ENCODE measurements at regions not wholly inside any gene's neighbourhood (a gene's known extent, or its start where the extent isn't known, plus 50 kb on each side); places are given as distances from the start of the nearest gene placed in this dataset.
"Not testable (repeated sequence)": the region's sequence is repeated elsewhere in the genome, so short reads cannot be mapped to it uniquely, and the experiment has no call there.

DNA sequence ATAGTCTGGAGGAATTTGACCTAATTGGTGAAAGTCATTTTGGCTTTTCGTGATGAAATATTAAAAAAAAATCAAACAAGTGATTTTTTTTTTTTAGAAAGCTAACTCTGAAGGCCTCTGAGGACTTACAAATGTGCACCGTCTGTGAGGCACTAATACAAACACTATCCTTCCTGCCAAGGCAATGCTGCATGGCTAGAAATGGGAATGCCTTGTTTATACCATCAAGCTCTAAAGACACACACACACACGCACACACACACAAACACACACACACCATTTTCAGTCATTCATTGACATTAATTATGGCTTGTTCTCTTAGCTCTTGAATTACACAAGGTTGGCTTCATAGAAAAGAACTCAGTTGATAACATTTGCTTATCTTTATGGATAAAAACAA lies 1242.0 kb upstream of the ACVR2A start:
- Mint-ChIP-seq H3K9me3 (peaks cover 5% of the 10 kb centered on the region), H3K27ac (no peak overlapping the region), H3K4me1 (no peaks in the 10 kb centered on the region), H3K27me3 (no peaks in the 10 kb centered on the region), H3K4me3 (no peak overlapping the region), H3K36me3 (no peaks in the 10 kb centered on the region)

DNA sequence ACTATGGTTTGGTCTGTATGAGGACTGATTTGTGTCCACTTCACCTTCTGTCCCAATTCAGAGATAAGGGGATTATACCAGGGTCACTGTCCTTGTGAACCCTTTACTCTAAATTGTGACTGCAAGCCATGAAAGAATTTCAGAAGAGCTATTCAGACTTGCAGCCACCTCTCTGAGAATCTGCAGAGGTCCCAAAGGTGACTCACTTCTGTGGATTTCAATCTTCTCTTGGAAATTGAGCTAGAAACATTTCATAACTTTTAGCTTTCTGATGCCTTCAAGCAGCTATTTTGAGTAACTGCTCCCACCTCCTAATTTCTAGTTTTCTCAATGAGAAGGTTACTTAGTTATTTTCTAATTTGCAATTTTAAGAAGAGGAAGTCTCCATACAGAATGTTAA lies 1242.4 kb upstream of the ACVR2A start:
- Mint-ChIP-seq H3K4me3 (no peak overlapping the region), H3K4me1 (no peaks in the 10 kb centered on the region)

DNA sequence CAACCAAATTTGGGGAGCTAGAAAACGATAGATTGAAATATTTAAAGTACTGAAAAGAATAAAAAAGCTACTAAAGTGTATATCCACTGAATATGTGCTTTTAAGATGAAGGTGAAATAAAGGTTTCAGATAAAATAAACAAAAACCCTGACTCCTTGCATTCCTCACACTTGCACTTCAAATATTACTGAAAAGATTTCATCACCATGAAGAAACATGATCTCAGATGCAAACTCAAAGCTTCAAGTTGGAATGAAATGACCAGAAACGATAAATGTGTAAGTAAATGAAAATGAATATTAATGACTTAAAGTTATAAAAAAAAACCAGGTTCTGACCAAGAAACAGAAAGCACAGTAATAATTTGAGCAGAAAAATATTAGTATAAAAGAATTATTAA lies 1246.0 kb upstream of the ACVR2A start:
- Mint-ChIP-seq H3K27ac (no peak overlapping the region), H3K27me3 (no peaks in the 10 kb centered on the region), H3K4me1 (no peaks in the 10 kb centered on the region), H3K36me3 (no peaks in the 10 kb centered on the region), H3K9me3 (no peaks in the 10 kb centered on the region), H3K4me3 (no peak overlapping the region)

More for the DNA sequence above, 1242.4 kb upstream of the ACVR2A start:
- Mint-ChIP-seq H3K36me3 (no peaks in the 10 kb centered on the region), H3K27ac (no peak overlapping the region), H3K27me3 (no peaks in the 10 kb centered on the region), H3K9me3 (peaks cover 5% of the 10 kb centered on the region)

DNA sequence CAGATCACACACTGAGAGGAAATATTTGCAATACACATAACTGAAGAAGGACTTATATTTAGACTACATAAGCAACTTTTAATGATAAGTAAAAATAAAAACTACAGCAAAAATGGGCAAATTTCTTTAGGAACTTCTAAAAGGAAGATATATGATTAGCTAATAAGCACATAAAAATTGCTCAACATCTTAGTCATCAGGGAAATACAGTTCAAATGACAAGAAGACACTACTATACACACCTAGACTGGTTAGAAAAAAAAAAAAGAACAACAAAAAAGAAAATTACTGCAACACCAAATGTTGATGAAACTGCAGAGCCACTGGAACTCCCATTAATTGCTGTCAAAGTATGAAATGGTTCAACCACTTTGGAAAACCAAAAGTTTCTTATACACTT lies 1247.5 kb upstream of the ACVR2A start:
- Mint-ChIP-seq H3K4me3 (no peak overlapping the region), H3K27ac (no peak overlapping the region), H3K36me3 (no peaks in the 10 kb centered on the region), H3K9me3 (no peaks in the 10 kb centered on the region), H3K27me3 (no peaks in the 10 kb centered on the region), H3K4me1 (no peaks in the 10 kb centered on the region)

DNA sequence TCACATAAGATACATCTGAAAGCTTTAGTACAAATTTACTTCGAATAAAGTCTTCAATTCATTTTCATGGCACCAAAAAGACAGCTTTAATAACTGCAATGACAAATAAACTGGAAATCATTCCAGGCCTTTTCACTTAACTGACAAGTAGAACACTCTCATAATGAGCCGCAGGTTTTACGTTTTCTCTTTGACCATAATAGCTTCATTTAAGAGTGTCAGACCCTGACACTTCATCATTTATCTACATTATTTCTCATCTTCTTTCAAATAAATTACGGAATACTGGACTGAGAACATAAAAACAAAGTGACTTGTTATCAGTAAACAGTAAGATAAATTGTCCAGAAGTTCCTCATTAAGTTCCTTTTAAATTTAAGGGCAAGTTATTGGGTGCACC lies 1252.9 kb upstream of the ACVR2A start:
- Mint-ChIP-seq H3K36me3 (no peaks in the 10 kb centered on the region), H3K27ac (no peak overlapping the region), H3K4me3 (no peak overlapping the region), H3K27me3 (no peaks in the 10 kb centered on the region), H3K9me3 (no peaks in the 10 kb centered on the region), H3K4me1 (no peaks in the 10 kb centered on the region)

DNA sequence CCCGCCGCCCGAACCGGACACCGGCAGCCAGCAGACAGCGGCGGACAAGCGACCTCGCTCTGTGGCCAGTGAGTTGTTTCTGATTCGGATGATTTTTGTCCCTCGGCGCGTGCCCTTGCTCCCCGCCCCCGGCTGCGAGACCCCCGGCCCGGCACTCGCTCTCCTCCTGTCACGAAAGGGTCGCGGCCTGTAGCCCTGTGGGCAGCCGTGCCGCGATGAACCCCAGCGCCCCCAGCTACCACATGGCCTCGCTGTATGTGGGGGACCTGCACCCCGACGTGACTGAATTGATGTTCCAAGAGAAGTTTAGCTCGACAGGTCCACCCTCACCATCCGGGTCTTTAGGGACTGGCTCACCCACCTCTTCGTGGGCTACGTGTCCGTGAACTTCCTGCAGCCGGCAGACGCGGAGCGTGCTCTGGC lies 1257.5 kb upstream of the ACVR2A start:
- H3K27ac Mint-ChIP-seq, result no peak overlapping the region
- no peaks in the 10 kb centered on the region for H3K4me1 Mint-ChIP-seq
- H3K27me3 Mint-ChIP-seq, result no peaks in the 10 kb centered on the region
- no peaks in the 10 kb centered on the region for H3K9me3 Mint-ChIP-seq
- H3K4me3 Mint-ChIP-seq, result no peak overlapping the region
- no peaks in the 10 kb centered on the region for H3K36me3 Mint-ChIP-seq

DNA sequence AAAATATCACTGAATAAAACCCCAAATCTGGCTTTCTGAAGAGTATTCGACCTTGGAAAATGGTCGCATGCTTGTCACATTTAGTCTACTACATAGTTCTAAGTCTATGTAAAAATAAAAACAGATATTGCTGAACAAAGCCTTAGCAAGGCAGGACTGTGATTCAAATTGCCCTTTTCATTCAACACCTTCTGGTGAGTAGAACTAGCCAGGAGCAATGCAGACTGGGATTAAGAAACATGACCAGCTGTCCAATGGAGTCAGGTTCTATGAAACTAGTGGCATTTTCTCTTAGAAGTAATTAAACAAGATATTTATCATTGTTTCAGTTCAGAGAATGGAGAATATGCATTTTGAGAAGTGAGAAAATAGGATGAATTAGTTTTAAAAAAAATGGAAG lies 1260.5 kb upstream of the ACVR2A start:
- no peak overlapping the region for H3K4me3 Mint-ChIP-seq
- no peak overlapping the region for H3K27ac Mint-ChIP-seq
- H3K9me3 Mint-ChIP-seq, result no peaks in the 10 kb centered on the region
- H3K27me3 Mint-ChIP-seq, result no peaks in the 10 kb centered on the region
- no peaks in the 10 kb centered on the region for H3K4me1 Mint-ChIP-seq
- no peaks in the 10 kb centered on the region for H3K36me3 Mint-ChIP-seq

DNA sequence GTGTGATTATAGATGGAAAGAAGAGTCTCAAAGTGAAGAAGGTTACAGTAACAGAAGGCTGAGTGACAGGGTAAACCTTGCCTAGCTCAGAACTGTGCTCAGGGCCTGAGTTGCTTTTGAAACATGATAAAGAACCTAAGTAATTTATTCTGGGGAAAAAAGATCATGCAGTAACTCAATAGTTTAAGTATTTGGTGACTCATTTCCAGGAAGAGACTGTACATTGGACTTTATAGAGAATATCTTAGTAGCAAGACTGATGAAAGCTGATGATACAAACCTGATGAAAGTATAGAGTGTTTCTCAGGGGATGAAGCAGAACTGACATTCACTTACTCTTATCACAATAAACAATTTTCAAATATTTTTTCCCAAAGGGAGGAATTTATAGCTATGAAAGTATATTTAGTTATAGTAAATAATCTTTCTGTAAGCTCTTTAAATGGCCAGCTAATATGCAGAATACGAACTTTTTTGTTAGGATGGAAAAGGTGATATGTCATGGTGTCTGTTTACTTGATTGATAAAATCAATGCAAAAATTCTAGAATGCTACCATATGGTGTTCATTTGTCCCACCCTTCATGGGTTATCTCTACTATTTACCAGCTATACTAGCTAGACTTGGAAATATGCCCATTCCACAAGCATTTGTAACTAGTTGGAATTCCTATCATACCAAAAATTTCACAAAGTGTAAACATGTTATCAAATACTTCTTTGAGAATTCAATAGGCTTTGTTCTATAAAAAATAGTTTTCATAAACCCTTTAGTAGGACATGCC lies 1265.5 kb upstream of the ACVR2A start:
- Mint-ChIP-seq H3K36me3 (no peaks in the 10 kb centered on the region), H3K27ac (no peak overlapping the region), H3K4me3 (no peak overlapping the region), H3K4me1 (no peaks in the 10 kb centered on the region), H3K27me3 (no peaks in the 10 kb centered on the region), H3K9me3 (no peaks in the 10 kb centered on the region)

DNA sequence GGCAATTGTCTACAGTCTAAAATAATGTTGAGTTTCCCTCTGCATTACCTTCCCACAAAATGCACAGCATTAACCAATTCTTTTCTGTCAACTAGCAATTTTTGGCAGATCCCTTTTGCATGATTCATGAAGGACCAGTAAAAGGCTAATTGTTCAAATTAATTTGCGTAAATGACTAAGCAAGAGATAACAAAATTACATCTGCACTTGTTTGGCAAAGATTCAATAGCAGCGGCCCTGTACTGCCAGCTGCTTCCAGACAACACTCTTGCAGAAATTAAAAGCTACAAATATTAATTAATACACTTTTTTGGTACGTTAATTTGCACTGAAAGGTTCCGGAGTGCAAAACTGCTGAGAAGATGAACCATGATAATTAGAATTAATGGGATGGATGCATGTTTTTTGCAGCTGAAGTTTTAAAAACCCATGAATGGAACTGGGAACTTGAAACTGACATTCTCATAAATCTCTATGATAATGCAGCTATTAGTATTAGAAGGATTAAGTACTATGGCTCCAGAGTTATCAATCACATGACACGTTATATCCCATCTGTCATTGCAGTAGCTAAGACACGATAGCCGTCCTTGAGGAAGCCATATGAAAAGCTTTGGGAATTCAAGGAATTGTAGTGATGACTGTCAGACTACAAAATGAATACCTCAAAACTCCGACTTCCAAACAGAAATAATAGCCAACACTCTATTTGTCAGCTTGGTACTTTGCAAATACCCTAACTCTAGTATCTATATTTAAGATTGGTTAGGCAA lies 1268.3 kb upstream of the ACVR2A start:
- Mint-ChIP-seq H3K4me1 (no peaks in the 10 kb centered on the region), H3K27me3 (no peaks in the 10 kb centered on the region), H3K9me3 (no peaks in the 10 kb centered on the region), H3K36me3 (no peaks in the 10 kb centered on the region), H3K27ac (no peak overlapping the region), H3K4me3 (no peak overlapping the region)

DNA sequence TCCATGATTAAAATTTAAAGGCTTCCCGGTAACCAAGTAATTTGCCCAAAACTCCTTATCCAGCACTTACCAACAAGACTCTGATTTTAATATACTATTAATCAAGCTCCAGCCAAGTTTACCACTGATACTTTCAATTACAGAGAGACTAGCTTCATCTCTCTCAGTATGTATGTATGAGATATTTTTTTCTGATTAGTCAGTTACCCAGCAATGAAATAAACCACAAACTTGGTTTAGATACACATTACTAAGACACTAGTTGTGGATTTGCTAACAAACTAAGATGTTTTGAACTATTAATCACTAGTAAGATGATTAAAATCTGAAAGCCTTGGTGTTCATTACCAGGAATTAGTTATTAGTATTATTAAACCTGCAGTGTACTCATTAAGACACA lies 1272.2 kb upstream of the ACVR2A start:
- Mint-ChIP-seq H3K9me3 (no peaks in the 10 kb centered on the region), H3K27ac (no peak overlapping the region), H3K36me3 (no peaks in the 10 kb centered on the region), H3K4me3 (no peak overlapping the region), H3K4me1 (no peaks in the 10 kb centered on the region), H3K27me3 (no peaks in the 10 kb centered on the region)

DNA sequence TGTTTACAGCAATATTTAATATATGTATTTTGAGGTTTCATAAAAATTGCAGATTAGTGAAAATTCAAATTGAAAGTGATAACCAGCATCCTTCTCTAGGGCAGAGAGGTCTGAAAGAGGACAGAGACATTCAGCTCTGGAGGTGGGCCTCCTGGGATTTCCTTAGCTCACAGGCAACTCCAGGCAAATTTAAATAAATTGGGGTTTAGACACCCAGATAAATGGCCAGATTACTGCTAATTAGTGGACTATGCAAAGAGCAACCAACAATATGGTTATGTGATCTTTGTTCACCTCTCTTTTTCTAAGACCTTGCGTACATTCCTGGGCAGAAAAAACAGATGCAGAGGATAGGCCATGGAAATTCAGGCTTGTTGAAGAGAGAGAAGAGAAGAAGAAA lies 1282.8 kb upstream of the ACVR2A start:
- Mint-ChIP-seq H3K4me3 (no peak overlapping the region), H3K4me1 (no peaks in the 10 kb centered on the region), H3K27me3 (no peaks in the 10 kb centered on the region), H3K36me3 (no peaks in the 10 kb centered on the region), H3K9me3 (peaks cover 5% of the 10 kb centered on the region), H3K27ac (no peak overlapping the region)

DNA sequence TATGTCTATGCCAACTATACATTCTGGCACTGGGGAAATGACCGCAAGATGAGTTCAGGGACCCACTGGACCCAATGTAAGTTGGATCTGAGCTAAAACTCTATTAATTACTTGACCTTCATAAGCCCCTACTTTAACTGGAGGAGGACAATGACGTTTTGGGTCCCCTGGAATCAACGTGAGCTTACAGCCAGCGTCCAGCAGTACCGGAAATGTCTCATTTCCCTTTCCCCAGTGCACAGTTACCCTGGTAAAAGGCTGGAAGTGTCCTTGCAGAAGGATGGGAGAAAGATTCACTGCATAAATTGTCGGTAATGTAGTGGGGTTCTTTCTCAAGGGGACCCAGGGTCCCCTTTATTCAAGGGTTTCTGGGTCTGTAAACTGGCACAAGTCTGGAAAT lies 1297.6 kb upstream of the ACVR2A start:
- no peak overlapping the region for H3K4me3 Mint-ChIP-seq
- H3K27me3 Mint-ChIP-seq, result no peaks in the 10 kb centered on the region
- no peaks in the 10 kb centered on the region for H3K4me1 Mint-ChIP-seq
- H3K36me3 Mint-ChIP-seq, result no peaks in the 10 kb centered on the region
- peaks cover 5% of the 10 kb centered on the region for H3K9me3 Mint-ChIP-seq
- H3K27ac Mint-ChIP-seq, result no peak overlapping the region

DNA sequence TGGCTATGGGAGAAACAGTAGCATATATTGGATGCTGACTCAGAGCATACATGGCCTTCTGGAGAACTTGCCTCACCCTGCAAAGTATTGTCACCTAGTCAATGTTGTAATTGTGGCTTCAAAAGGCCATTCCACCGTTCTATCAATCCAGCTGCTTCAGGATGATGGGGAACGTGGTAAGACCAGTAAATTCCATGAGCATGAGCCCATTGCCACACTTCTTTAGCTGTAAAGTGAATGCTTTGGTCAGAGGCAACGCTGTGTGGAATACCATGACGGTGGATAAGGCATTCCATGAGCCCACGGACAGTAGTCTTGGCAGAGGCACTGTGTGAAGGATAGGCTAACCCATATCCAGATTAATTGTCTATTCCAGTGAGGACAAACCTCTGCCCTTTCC lies 1300.1 kb upstream of the ACVR2A start:
- H3K4me3 Mint-ChIP-seq, result no peak overlapping the region
- H3K9me3 Mint-ChIP-seq, result peaks cover 5% of the 10 kb centered on the region
- H3K36me3 Mint-ChIP-seq, result no peaks in the 10 kb centered on the region
- no peaks in the 10 kb centered on the region for H3K4me1 Mint-ChIP-seq
- H3K27me3 Mint-ChIP-seq, result no peaks in the 10 kb centered on the region
- H3K27ac Mint-ChIP-seq, result no peak overlapping the region

DNA sequence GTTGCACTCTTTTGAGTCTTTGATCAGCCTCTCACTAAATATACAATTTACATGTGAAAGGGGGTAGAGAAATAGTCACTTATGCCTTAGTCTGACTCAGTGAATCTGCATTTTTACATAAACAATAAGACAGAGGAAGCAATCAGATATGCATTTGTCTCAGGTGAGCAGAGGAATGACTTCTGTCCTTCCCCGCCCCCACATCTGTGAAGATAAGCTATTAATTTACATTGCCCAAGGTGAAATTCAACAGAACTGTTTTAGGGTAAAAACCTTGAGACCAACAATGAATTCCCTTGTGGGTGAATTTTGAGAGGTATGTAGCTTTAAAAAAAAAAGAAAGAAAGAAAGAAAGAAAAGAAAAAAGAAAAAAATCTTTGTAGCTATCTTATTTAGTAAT lies 1302.9 kb upstream of the ACVR2A start:
- Mint-ChIP-seq H3K27ac (no peak overlapping the region), H3K27me3 (no peaks in the 10 kb centered on the region), H3K4me3 (no peak overlapping the region), H3K4me1 (no peaks in the 10 kb centered on the region), H3K9me3 (peaks cover 13% of the 10 kb centered on the region), H3K36me3 (no peaks in the 10 kb centered on the region)

DNA sequence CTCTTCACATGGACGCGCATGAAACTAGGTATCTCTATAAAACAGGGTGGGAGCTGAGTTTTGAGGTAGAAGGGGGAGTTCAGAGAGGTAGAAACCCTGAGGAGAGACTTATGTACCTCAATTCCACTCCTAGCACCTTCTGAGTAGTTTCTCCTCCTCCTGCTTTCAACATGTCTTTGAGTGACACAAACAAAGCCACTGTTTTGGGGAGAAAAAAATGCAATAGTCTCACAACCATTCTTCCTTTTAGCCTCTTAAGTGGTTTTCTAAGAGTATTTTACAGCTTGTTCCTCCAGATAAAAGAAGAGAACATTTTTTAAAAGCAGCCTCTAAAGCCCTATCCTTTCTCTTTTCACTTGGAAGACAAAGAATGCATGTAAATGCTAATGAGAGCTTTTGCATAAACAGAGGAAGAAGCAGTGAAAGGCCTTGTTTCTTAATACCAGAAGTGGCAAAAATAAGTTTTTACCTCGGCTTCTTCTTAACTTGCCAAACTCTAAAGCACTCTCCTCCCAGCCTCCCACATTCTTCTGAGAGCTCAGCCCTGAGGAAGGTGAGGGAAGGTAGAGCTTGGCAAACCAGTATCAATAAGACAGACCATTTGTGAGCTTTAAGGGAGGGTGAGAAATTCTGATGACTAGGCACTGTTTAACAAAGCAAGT lies 1304.4 kb upstream of the ACVR2A start:
- Mint-ChIP-seq H3K9me3 (peaks cover 11% of the 10 kb centered on the region), H3K36me3 (no peaks in the 10 kb centered on the region), H3K27me3 (no peaks in the 10 kb centered on the region), H3K4me1 (no peaks in the 10 kb centered on the region), H3K27ac (no peak overlapping the region), H3K4me3 (no peak overlapping the region)

DNA sequence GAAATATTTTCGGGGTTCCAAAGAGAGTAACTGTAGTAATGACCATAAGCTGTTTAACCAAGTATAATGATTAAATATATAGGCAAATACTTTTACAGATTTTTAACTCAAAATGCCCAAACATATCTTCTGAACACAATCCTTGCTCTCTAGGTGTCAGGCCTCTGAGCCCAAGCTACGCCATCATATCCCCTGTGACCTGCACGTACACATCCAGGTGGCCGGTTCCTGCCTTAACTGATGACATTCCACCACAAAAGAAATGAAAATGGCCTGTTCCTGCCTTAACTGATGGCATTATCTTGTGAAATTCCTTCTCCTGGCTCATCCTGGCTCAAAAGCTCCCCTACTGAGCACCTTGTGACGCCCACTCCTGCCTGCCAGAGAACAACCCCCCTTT lies 1305.1 kb upstream of the ACVR2A start:
- not testable (repeated sequence) for H3K4me1 Mint-ChIP-seq, H3K27ac Mint-ChIP-seq, H3K9me3 Mint-ChIP-seq, H3K27me3 Mint-ChIP-seq, H3K4me3 Mint-ChIP-seq, H3K36me3 Mint-ChIP-seq

Measured in activated naive CD4-positive, alpha-beta T cell treated with anti-CD3 and anti-CD28 coated beads, Interleukin-2, amount 50 U/mL, for 24 hours (primary cell).